HG02610 (cell line): ENCODE measurements at regions not wholly inside any gene's neighbourhood (a gene's known extent, or its start where the extent isn't known, plus 50 kb on each side); places are given as distances from the start of the nearest gene placed in this dataset.

Experiments used
- ATAC-seq: cut with Tn5 transposase; IDR thresholded peaks from one replicate; pipeline ENCODE4 v1.9.1; 2021; ENCODE audit warnings: mild to moderate bottlenecking, moderate library complexity; ENCODE audit not compliant: unreplicated experiment

DNA sequence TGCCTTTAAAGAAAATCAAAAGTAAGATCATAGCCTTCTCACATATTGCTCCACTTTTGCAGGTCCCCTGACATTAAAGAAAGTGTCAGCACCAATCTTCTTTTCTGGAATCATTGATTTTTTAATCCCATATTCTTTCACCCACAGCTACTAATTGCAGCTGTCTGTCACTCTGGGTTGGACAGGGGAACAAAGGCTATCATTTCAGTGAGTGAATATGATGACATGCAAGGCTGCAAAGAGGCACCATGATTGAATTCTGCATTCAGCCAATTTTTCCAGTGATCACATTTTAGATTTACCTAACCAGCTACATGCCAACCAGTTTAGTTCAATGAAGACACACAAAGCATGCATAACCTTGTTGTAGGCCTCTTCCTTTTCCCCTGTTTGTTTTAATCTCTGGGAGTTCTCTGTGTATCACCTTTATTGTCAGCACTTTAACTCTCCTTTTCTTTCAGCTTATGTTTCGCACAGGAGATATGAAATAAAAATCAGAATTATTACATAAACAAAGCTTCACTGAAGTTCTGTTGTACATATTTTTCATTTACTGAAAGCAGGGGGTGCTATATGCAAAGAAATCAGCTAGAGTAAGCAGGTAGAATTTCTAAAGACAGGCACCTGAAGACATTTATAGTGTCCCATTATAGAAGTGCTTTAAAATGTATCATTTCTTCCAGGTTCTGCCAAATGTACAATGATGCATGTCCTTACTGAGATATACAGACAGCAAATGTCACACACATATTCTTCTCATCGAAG is 584.8 kb downstream of the PLA2G4A start:
- no peak for ATAC-seq

- no peak for ATAC-seq
Measured at GRCh38 chr1:187415065-187415464, 586.3 kb downstream of the PLA2G4A start.

- ATAC-seq = no peak
Measured at GRCh38 chr1:187417520-187417919, 588.8 kb downstream of the PLA2G4A start.

DNA sequence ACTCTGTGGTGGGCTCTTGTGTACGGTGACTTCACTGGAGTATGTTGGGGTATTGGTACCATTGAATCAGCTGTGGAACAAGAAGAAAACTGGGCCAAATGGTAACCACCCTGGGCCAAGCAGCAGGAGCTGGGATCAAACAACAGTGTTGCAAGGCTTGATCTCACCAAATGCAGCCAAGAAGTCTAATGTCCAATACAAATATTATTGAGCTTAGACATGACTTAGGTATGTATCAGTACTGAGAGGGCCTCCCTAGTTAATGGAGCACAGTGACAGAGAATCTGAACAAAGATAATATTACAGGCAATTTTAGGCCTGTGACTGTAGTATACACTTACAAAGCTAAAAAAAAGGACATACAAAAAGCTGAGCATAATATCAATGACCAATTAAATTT is 604.8 kb downstream of the PLA2G4A start:
- ATAC-seq = no peak

DNA sequence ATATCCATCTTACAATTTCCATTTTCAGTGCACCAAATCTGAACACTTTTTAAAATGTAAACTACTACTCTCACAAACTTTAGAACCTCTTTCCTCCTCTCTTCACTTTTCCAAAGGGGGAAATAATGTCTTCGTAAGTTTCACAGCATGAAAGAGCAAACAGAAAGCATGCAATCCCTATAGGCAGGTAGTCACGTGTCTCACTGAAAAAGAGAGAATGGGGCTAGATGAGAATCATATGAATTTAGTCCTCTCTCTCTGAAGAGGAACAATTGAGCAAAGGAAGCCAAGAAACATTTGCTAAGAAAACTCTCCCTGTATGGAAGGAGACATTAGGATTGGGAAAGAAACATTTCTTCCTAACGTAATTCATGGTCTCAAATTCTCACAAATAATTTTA is 613.9 kb downstream of the PLA2G4A start:
- no peak for ATAC-seq

GRCh38 chr1:187443939-187444338 is 615.2 kb downstream of the PLA2G4A start:
- no peak for ATAC-seq

- no peak for ATAC-seq
Measured at GRCh38 chr1:187445066-187445465, 616.3 kb downstream of the PLA2G4A start.

DNA sequence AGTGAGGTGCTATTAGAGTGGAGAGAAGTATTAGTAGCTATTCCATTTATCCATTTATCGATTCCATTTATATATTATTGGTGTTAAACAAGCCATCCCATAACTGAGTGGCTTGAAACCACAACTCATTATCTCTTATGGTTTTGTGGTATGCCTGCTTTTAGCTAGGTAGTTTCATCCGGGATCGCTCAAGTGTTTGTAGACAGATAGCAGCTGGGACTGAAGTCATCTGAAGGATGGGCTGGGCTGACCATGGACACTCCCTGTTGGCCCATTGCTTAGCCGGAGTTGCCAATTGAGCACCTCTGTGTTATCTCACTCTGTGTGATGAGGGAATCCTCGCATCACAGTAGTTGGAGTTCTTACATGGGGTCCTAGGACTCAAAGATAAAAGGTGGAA is 622.5 kb downstream of the PLA2G4A start:
- ATAC-seq = no peak

DNA sequence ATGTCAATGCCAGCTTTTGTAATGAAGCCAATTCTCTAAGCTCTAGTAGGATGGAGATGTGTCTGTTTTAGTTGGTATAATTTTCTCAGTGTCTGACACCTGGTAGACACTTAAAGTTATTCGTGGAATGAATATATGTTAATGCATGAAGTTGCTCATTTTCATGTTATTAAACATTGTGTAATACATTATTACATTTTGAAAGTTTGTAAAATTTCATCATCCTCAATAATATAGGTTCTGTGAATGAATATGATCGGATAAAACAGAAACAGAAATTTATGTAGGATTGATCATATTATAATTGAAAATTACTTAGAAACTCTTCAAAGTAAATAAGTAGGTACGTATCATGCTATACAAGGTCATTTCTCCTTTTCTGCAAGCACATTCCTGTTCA is 625.3 kb downstream of the PLA2G4A start:
- ATAC-seq = no peak

- ATAC-seq = no peak
Measured at GRCh38 chr1:187456446-187456845, 627.7 kb downstream of the PLA2G4A start.

- ATAC-seq = no peak
Measured at GRCh38 chr1:187460093-187460492, 631.3 kb downstream of the PLA2G4A start.

DNA sequence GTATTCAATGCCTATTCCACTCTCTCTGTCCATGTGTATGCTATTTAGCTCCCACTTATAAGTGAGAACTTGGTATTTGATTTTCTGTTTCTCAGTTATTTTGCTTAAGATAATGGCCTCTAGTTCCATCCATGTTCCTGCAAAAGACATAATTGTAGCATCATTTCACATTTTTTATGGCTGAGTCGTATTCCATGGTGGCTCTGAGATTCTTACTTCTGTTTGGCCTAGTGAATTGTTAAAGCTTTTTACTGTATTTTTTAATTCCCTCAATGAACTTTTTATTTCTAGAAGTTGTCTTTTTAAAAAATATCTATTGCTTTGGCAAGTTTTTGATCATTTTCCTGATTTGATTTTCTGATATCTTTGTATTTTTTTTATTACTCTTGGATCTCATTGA is 635.6 kb downstream of the PLA2G4A start:
- ATAC-seq = no peak

DNA sequence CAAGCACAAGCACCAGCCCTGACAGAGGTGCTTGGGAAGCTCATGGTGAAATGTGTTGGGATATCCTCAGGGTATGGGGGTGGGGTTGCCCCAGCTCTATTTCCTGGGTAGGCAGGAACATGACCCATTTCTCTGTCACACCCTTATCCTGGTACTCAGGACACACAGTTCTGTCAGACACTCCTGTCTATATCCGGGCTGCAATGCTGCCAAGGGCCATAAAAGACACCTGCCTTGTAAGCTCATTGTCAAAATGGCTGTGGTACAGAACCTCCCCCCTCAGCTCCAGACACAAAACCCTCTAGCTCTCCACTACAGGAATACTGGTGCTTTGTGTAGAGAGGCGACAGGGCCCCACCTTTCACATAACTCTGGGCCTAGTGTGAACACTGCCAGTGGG is 636.7 kb downstream of the PLA2G4A start:
- ATAC-seq = no peak

- ATAC-seq = no peak
Measured at GRCh38 chr1:187469836-187470235, 641.1 kb downstream of the PLA2G4A start.

DNA sequence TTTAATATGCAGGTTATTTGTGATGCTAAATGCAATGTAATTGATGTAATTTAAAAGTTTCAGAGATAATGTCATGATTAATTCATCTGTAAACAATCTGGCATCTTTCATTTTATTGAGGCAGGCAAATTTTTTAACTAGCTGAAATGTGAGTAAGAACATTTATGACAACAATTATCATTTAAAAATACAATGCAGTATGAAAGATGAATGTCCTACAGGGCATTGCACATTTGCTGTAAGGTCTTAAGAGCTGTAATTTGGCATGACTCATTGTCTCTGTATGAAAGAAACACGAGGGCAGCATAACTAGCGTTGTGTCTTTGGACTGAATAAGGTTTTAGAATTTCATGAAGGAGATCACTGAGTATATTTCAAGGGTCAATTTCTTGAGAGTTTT is 642.8 kb downstream of the PLA2G4A start:
- ATAC-seq = no peak

DNA sequence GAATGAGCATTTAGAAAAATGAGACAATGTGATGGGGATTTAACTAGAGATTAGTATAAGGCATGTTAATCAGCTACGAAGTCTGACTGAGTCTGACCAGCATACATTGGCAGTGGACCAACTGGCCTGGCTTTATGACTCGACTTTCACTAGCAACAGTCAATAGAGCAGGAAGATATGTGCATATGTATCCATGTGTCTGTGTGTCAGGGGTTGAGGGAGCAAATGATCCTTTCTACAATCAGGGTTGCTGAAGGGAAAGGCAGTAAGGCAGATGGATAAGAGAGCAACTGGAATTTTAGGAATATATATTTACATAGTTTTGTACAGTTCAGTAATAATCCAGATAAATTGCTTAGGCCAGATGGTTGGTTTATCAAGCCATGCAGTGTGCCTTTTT is 645.6 kb downstream of the PLA2G4A start:
- ATAC-seq = no peak

GRCh38 chr1:187476671-187477070 is 647.9 kb downstream of the PLA2G4A start:
- ATAC-seq = no peak

- ATAC-seq = no peak
Measured at GRCh38 chr1:187477103-187477502, 648.4 kb downstream of the PLA2G4A start.

GRCh38 chr1:187477535-187477934 is 648.8 kb downstream of the PLA2G4A start:
- no peak for ATAC-seq

- ATAC-seq = no peak
Measured at GRCh38 chr1:187481581-187482148, 652.9 kb downstream of the PLA2G4A start.

DNA sequence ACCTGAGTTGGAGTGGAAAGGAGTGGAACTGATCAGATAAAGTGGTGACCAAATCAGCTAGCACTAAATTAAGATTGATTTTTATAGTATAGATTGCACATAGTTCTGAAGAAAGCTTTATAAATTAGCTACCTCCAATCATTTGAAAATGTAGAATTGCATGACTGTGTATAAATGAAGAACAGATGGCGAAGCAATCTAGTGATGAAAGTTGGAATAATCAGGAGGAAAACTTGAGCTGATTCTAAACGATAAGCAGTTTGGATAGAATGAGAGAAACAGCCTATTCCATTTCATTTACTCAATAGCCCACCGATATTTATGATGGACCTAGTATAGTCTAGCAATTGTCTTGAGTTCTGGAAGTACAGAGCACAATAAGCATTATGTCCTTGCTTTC is 661.5 kb downstream of the PLA2G4A start:
- no peak for ATAC-seq

DNA sequence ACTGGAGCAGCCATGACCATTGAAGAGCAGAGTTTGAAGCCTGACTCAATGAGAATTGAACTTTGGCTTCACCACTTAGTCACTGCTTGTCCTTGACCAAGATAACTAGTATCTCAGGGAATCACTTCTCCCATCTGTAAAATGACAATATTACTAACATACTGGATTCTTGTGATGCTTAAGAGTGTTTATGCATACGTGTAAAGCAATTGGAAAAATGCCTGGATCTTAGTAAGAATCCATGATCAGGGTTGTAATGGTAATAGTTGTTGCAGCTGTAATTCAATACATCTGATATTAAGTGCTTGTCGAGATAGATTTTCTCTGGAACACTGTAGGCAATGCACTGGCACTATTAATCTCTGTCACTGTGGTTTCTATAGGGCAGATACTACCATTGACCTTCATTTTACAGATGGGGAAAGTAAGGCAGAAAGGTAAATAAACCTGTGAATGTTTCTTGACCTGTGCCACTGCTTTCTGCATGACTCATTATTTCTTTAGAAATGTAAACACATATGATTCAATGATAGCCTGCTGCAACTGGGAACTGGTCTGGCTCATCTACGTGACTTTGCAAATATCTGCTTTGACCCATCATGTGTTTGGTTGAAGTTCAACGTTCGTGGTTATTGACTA is 662.5 kb downstream of the PLA2G4A start:
- ATAC-seq = no peak
